Right cardiac atrium (tissue), 5 donors: ENCODE measurements at regions not wholly inside any gene's neighbourhood (a gene's known extent, or its start where the extent isn't known, plus 50 kb on each side); places are given as distances from the start of the nearest gene placed in this dataset.
"Not testable (repeated sequence)": the region's sequence is repeated elsewhere in the genome, so short reads cannot be mapped to it uniquely, and the experiment has no call there.

Experiments used
- ATAC-seq, 2 donors: fragments of 200-7000 bp; cut with Tn5 transposase; one replicate each; pipeline versions ENCODE4 v1.8.0 to v1.9.1; 2020; ENCODE audit warnings: moderate library complexity in 2 of 2, mild to moderate bottlenecking in 1 of 2
- DNase-seq, 3 donors: peaks; one replicate each; pipeline ENCODE4 v3.0.0-alpha.2; 2020
- H3K27ac ChIP-seq: one replicate; pipeline ENCODE4 v1.5.1; 2013; ENCODE audit warnings: mild to moderate bottlenecking, low read length, control low read depth, moderate library complexity
- H3K27me3 ChIP-seq: one replicate; pipeline ENCODE4 v1.6.1; 2013; ENCODE audit not compliant: control insufficient read depth, insufficient read depth
- H3K4me1 ChIP-seq: one replicate; pipeline ENCODE4 v1.6.1; 2013; ENCODE audit warnings: low read length; ENCODE audit not compliant: control insufficient read depth, insufficient read depth
- H3K4me3 ChIP-seq: one replicate; pipeline ENCODE4 v1.5.1; 2013; ENCODE audit warnings: low read length, control low read depth
- H3K9me3 ChIP-seq: one replicate; pipeline ENCODE4 v1.6.1; 2013; ENCODE audit warnings: low read length; ENCODE audit not compliant: control insufficient read depth
- WGBS: extraction: QIAGEN DNeasy Blood & Tissue Kit; methylation state at CpG from one replicate; pipeline ENCODE4 v1.1.7; 2013; 5-methylcytosine and 5-hydroxymethylcytosine counted together
- intact Hi-C, 4 donors: fragments of 100-400 bp; cut with DNase I; formaldehyde crosslinking; loops; one replicate each; pipeline versions ENCODE4 v1.11.0 to v1.14.0; 2022 to 2023
- donor health status: healthy with polysubstance abuse.
- donor health status: DM: no; HTN: yes; CAD: no.
- donor health status: DM: no; HTN: no; CAD: no.
- donor health status: DM: no; HTN: yes; CAD: no; lungs with severe emphysema.
- donor health status: DM: yes; HTN: yes; CAD: no.

- Histone ChIP-seq H3K4me3 (no peak overlapping the region), H3K4me1 (peaks cover 2% of the 10 kb centered on the region), H3K9me3 (no peaks in the 10 kb centered on the region), H3K27me3 (no peaks in the 10 kb centered on the region), H3K27ac (no peak overlapping the region)
- no peak for DNase-seq
- no peak for ATAC-seq
- intact Hi-C loops, result no loop called here
- WGBS, result 70% methylated on average over 8 of the region's 8 CpGs
These were observed 177.7 kb upstream of the SULF2 start for GRCh38 chr20:47963022-47963421.

- Histone ChIP-seq H3K27ac (no peak overlapping the region), H3K9me3 (no peaks in the 10 kb centered on the region), H3K27me3 (no peaks in the 10 kb centered on the region), H3K4me3 (no peak overlapping the region), H3K4me1 (peaks cover 2% of the 10 kb centered on the region)
- DNase-seq (no peak), ATAC-seq (no peak)
- intact Hi-C loops, result no loop called here
- 91% methylated on average over 7 of the region's 7 CpGs for WGBS
These were observed 177.1 kb upstream of the SULF2 start for GRCh38 chr20:47962286-47962963.

GRCh38 chr20:47960769-47961541 lies 175.7 kb upstream of the SULF2 start:
- DNase-seq, result no peak
- peaks cover 2% of the 10 kb centered on the region for H3K4me1 ChIP-seq
- intact Hi-C loops, result no loop called here
- no peak overlapping the region for H3K27ac ChIP-seq
- no peaks in the 10 kb centered on the region for H3K27me3 ChIP-seq
- WGBS, result 82% methylated on average over 7 of the region's 7 CpGs
- H3K4me3 ChIP-seq, result no peak overlapping the region
- no peak for ATAC-seq
- H3K9me3 ChIP-seq, result no peaks in the 10 kb centered on the region

- H3K27me3 ChIP-seq, result no peaks in the 10 kb centered on the region
- no peak overlapping the region for H3K27ac ChIP-seq
- intact Hi-C loops, result no loop called here
- ATAC-seq (no peak), DNase-seq (no peak)
- no peaks in the 10 kb centered on the region for H3K9me3 ChIP-seq
- H3K4me3 ChIP-seq, result no peak overlapping the region
- peaks cover 2% of the 10 kb centered on the region for H3K4me1 ChIP-seq
- 85% methylated on average over 8 of the region's 8 CpGs for WGBS
These were observed 175.0 kb upstream of the SULF2 start for GRCh38 chr20:47960277-47960676.

GRCh38 chr20:47957989-47958801 lies 172.9 kb upstream of the SULF2 start:
- H3K9me3 ChIP-seq, H3K4me1 ChIP-seq, H3K27me3 ChIP-seq, H3K27ac ChIP-seq, intact Hi-C loops, H3K4me3 ChIP-seq: not testable (repeated sequence)
- peak; percentile 10 to 40 for ATAC-seq
- WGBS, result 46% methylated on average over 16 of the region's 16 CpGs
- peak in 2 of 3 donors; percentile 55 to 58 for DNase-seq

GRCh38 chr20:47957135-47957534 lies 171.9 kb upstream of the SULF2 start:
- Histone ChIP-seq H3K27ac (no peak overlapping the region), H3K27me3 (no peaks in the 10 kb centered on the region), H3K9me3 (no peaks in the 10 kb centered on the region), H3K4me3 (no peak overlapping the region), H3K4me1 (peaks cover 2% of the 10 kb centered on the region)
- intact Hi-C loops, result no loop called here
- DNase-seq (no peak), ATAC-seq (peak in 1 of 2 donors; percentile 15)
- WGBS, result 87% methylated on average over 11 of the region's 11 CpGs

GRCh38 chr20:47956268-47956995 lies 171.2 kb upstream of the SULF2 start:
- no peaks in the 10 kb centered on the region for H3K27me3 ChIP-seq
- H3K27ac ChIP-seq, result no peak overlapping the region
- no peak overlapping the region for H3K4me3 ChIP-seq
- H3K4me1 ChIP-seq, result peaks cover 2% of the 10 kb centered on the region
- DNase-seq (peak; percentile 42 to 62 (median 52)), ATAC-seq (peak in 1 of 2 donors; percentile 89)
- H3K9me3 ChIP-seq, result no peaks in the 10 kb centered on the region
- intact Hi-C loops, result no loop called here
- WGBS, result 57% methylated on average over 19 of the region's 19 CpGs

GRCh38 chr20:47953471-47953870 lies 168.2 kb upstream of the SULF2 start:
- Histone ChIP-seq H3K9me3 (no peaks in the 10 kb centered on the region), H3K4me3 (no peak overlapping the region), H3K27ac (no peak overlapping the region), H3K4me1 (no peaks in the 10 kb centered on the region), H3K27me3 (no peaks in the 10 kb centered on the region)
- intact Hi-C loops, result no loop called here
- no peak for DNase-seq
- no peak for ATAC-seq
- WGBS, result 84% methylated on average over 6 of the region's 6 CpGs

- H3K4me1 ChIP-seq, result no peaks in the 10 kb centered on the region
These were observed 166.8 kb upstream of the SULF2 start for GRCh38 chr20:47952023-47952564.

GRCh38 chr20:47951521-47951971 lies 166.3 kb upstream of the SULF2 start:
- WGBS, result 61% methylated on average over 4 of the region's 4 CpGs
- Histone ChIP-seq H3K27me3 (no peaks in the 10 kb centered on the region), H3K9me3 (no peaks in the 10 kb centered on the region), H3K27ac (no peak overlapping the region), H3K4me3 (no peak overlapping the region), H3K4me1 (no peaks in the 10 kb centered on the region)
- DNase-seq (no peak), ATAC-seq (no peak)
- intact Hi-C loops, result no loop called here

More at GRCh38 chr20:47952023-47952564, 166.8 kb upstream of the SULF2 start:
- H3K27ac ChIP-seq, result no peak overlapping the region
- ATAC-seq (no peak), DNase-seq (no peak)
- intact Hi-C loops, result no loop called here
- no peaks in the 10 kb centered on the region for H3K27me3 ChIP-seq
- no peak overlapping the region for H3K4me3 ChIP-seq
- no peaks in the 10 kb centered on the region for H3K9me3 ChIP-seq
- WGBS, result 87% methylated on average over 9 of the region's 9 CpGs
